CD8-positive, alpha-beta memory T cell (primary cell): ENCODE measurements at regions not wholly inside any gene's neighbourhood (a gene's known extent, or its start where the extent isn't known, plus 50 kb on each side); places are given as distances from the start of the nearest gene placed in this dataset.

ENCODE experiments used
- CTCF ChIA-PET: fragments of 350-600 bp; sonication (Branson Sonifier 250); formaldehyde crosslinking; loops from one replicate; lab custom pipeline; 2021; ENCODE audit warnings: antibody characterized with exemption; lab: Charles Lee
- POLR2A ChIA-PET: fragments of 350-600 bp; sonication (Branson Sonifier 250); formaldehyde crosslinking; loops from one replicate; lab custom pipeline; 2021; ENCODE audit warnings: antibody characterized with exemption; lab: Charles Lee
- DNase-seq, 5 donors: peaks; one replicate each; pipeline versions ENCODE4 v3.0.0 to v3.0.0-alpha.2; 2020 to 2022; ENCODE audit warnings: mixed read lengths in 1 of 5
- H3K27ac ChIP-seq: one replicate; pipeline ENCODE4 v1.7.0; 2013; ENCODE audit warnings: low read depth, mild to moderate bottlenecking, low read length, moderate library complexity
- H3K27me3 ChIP-seq: 2 replicates; pipeline ENCODE4 v1.7.0; 2013; ENCODE audit warnings: low read length, mild to moderate bottlenecking; ENCODE audit not compliant: insufficient read depth, poor library complexity, severe bottlenecking
- H3K36me3 ChIP-seq: 2 replicates; pipeline ENCODE4 v1.7.0; 2013; ENCODE audit warnings: mild to moderate bottlenecking, low read length, moderate library complexity; ENCODE audit not compliant: insufficient read depth
- H3K4me1 ChIP-seq: 2 replicates; pipeline ENCODE4 v1.7.0; 2013; ENCODE audit warnings: mild to moderate bottlenecking, low read length, moderate library complexity; ENCODE audit not compliant: insufficient read depth
- H3K4me3 ChIP-seq: 2 replicates; pipeline ENCODE4 v1.7.0; 2013; ENCODE audit warnings: mild to moderate bottlenecking, low read length
- H3K9me3 ChIP-seq: 2 replicates; pipeline ENCODE4 v1.7.0; 2013; ENCODE audit warnings: mild to moderate bottlenecking, low read length
- H3K27ac Mint-ChIP-seq, 8 donors: one replicate each; pipeline ENCODE4 v1.8.0; 2020 to 2021; ENCODE audit warnings: mixed read lengths in 8 of 8, mild to moderate bottlenecking in 6 of 8, inconsistent platforms in 3 of 8, moderate library complexity in 3 of 8
- H3K27me3 Mint-ChIP-seq, 2 donors: one replicate each; pipeline ENCODE4 v1.8.0; 2020 to 2021; ENCODE audit warnings: mixed read lengths in 2 of 2, mild to moderate bottlenecking in 1 of 2, moderate library complexity in 1 of 2
- H3K36me3 Mint-ChIP-seq, 3 donors: one replicate each; pipeline ENCODE4 v1.8.0; 2020 to 2021; ENCODE audit warnings: mixed read lengths in 3 of 3, inconsistent platforms in 1 of 3, mild to moderate bottlenecking in 1 of 3
- H3K4me1 Mint-ChIP-seq, 3 donors: one replicate each; pipeline ENCODE4 v1.8.0; 2020 to 2021; ENCODE audit warnings: mixed read lengths in 3 of 3, inconsistent platforms in 1 of 3, mild to moderate bottlenecking in 1 of 3
- H3K4me3 Mint-ChIP-seq, 7 donors: one replicate each; pipeline ENCODE4 v1.8.0; 2020 to 2021; ENCODE audit warnings: mixed read lengths in 7 of 7, mild to moderate bottlenecking in 6 of 7, moderate library complexity in 4 of 7, inconsistent platforms in 2 of 7
- H3K9me3 Mint-ChIP-seq, 5 donors: one replicate each; pipeline ENCODE4 v1.8.0; 2020 to 2022; ENCODE audit warnings: mixed read lengths in 5 of 5, mild to moderate bottlenecking in 3 of 5, moderate library complexity in 2 of 5, inconsistent platforms in 1 of 5

DNA sequence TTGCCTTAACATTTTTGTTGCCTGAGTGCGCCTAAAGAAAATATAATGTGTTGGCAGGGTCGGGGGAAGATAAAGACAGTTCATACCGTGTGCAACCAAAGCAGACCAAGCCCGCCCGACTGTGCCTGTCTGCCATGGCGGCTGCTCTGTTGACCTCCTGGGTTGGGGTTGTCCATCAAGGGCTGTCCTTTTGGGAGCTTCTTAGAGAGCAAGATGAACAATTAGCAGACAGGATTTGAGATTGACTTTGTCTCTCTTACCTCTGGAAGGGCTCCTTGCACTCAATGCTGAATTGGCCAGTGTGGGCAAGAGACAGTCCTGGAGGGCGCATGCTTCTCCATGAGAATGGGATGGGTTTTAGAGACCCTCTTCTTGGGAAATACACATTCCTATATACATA, 319.6 kb downstream of the GLRX3 start:
- H3K4me3 ChIP-seq = no peak overlapping the region
- no peaks in the 10 kb centered on the region for H3K9me3 ChIP-seq
- ChIA-PET POLR2A (no interaction called here), CTCF (no interaction called here)
- peaks cover 0 to 8% (median 3%) of the 10 kb centered on the region in 5 donors for H3K9me3 Mint-ChIP-seq
- no peaks in the 10 kb centered on the region for H3K4me1 Mint-ChIP-seq
- H3K27ac ChIP-seq = no peak overlapping the region
- H3K27me3 Mint-ChIP-seq = peaks cover 0 to 4% of the 10 kb centered on the region in 2 donors
- H3K36me3 Mint-ChIP-seq = no peaks in the 10 kb centered on the region
- H3K27ac Mint-ChIP-seq = no peak overlapping the region
- no peaks in the 10 kb centered on the region for H3K4me1 ChIP-seq
- no peaks in the 10 kb centered on the region for H3K36me3 ChIP-seq
- no peak overlapping the region for H3K4me3 Mint-ChIP-seq
- H3K27me3 ChIP-seq = no peaks in the 10 kb centered on the region
- DNase-seq = no peak

DNA sequence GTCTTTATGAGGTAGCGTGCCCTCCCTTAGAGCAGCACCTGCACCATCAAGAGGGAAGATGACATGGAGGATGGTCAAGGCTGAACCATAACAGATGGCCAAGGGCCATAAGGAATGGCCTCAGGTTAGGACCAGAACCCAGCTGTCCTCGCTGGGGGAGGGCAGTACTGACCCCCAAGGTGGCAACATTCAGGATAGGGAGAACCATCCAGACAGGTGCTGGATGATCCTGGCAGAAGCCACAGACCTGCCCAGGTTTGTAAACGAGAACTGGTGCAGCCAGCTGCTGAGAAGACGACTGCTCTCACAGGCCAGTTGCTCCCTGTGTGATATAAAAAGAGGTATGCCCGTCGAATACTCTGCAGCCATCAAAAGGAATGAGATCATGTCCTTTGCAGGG, 320.4 kb downstream of the GLRX3 start:
- Histone ChIP-seq H3K9me3 (no peaks in the 10 kb centered on the region), H3K4me3 (no peak overlapping the region), H3K27me3 (no peaks in the 10 kb centered on the region), H3K4me1 (no peaks in the 10 kb centered on the region), H3K27ac (no peak overlapping the region), H3K36me3 (no peaks in the 10 kb centered on the region)
- ChIA-PET POLR2A (no interaction called here), CTCF (no interaction called here)
- DNase-seq = no peak
- Mint-ChIP-seq H3K36me3 (no peaks in the 10 kb centered on the region), H3K4me3 (no peak overlapping the region), H3K27me3 (peaks cover 0 to 4% of the 10 kb centered on the region in 2 donors), H3K9me3 (peaks cover 0 to 8% (median 3%) of the 10 kb centered on the region in 5 donors), H3K27ac (no peak overlapping the region), H3K4me1 (no peaks in the 10 kb centered on the region)

DNA sequence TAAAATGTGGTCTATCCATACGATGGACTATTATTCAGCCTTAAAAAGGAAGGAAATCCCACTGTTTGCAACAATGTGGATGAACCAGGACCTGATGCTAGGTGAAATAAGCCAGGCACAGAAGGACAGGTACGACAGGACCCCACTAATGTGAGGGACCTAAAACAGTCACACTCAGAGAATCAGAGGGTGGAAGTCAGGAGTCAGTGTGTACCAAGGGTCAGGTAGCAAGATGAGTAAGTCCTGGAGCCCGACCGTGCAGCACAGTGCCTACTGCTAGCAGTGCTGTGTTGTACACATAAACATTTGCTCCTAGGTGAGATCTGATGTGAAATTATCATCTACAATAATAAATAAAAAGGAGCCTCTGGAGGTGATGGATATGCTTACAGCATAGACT, 322.3 kb downstream of the GLRX3 start:
- H3K9me3 ChIP-seq = no peaks in the 10 kb centered on the region
- H3K27ac Mint-ChIP-seq = no peak overlapping the region
- H3K27me3 ChIP-seq = no peaks in the 10 kb centered on the region
- no peak for DNase-seq
- no peaks in the 10 kb centered on the region for H3K36me3 Mint-ChIP-seq
- H3K4me1 ChIP-seq = no peaks in the 10 kb centered on the region
- POLR2A ChIA-PET = no interaction called here
- no peak overlapping the region for H3K4me3 ChIP-seq
- H3K36me3 ChIP-seq = no peaks in the 10 kb centered on the region
- peaks cover 0 to 3% (median 3%) of the 10 kb centered on the region in 5 donors for H3K9me3 Mint-ChIP-seq
- peaks cover 0 to 4% of the 10 kb centered on the region in 2 donors for H3K27me3 Mint-ChIP-seq
- no peaks in the 10 kb centered on the region for H3K4me1 Mint-ChIP-seq
- no peak overlapping the region for H3K4me3 Mint-ChIP-seq
- no peak overlapping the region for H3K27ac ChIP-seq
- CTCF ChIA-PET = no interaction called here

DNA sequence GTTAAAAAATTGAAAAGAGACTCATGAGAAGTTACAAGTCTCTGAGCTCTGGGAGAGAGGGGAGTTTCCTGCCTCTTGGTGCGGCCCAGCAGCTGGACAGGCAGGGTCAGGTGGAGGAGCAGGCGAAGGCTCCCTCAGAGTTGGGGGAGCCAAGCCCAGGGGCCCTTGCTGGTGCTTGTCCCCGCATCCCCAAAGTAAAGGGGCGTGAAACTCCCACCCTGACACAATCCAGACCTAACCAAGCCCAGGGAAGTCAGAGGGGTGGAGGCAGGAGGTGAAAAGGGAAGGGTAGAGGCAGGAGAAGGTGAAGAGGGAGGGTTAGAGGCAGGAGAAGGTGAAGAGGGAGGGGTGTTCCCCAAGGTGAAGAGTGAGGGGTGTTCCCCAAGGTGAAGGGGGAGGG, 322.8 kb downstream of the GLRX3 start:
- H3K9me3 ChIP-seq = no peaks in the 10 kb centered on the region
- no peaks in the 10 kb centered on the region for H3K4me1 ChIP-seq
- H3K4me3 Mint-ChIP-seq = no peak overlapping the region
- DNase-seq = no peak
- H3K27me3 ChIP-seq = no peaks in the 10 kb centered on the region
- H3K36me3 Mint-ChIP-seq = no peaks in the 10 kb centered on the region
- no peak overlapping the region for H3K27ac ChIP-seq
- peak overlapping the region in 1 of 8 donors; percentile 61 for H3K27ac Mint-ChIP-seq
- CTCF ChIA-PET = no interaction called here
- H3K27me3 Mint-ChIP-seq = peaks cover 0 to 4% of the 10 kb centered on the region in 2 donors
- POLR2A ChIA-PET = no interaction called here
- H3K4me3 ChIP-seq = no peak overlapping the region
- no peaks in the 10 kb centered on the region for H3K36me3 ChIP-seq
- peaks cover 0 to 5% (median 3%) of the 10 kb centered on the region in 5 donors for H3K9me3 Mint-ChIP-seq
- H3K4me1 Mint-ChIP-seq = no peaks in the 10 kb centered on the region

GRCh38 chr10:130459851-130460490, 323.8 kb downstream of the GLRX3 start:
- Histone ChIP-seq H3K36me3 (no peaks in the 10 kb centered on the region), H3K27me3 (no peaks in the 10 kb centered on the region), H3K27ac (no peak overlapping the region), H3K4me3 (no peak overlapping the region), H3K4me1 (no peaks in the 10 kb centered on the region), H3K9me3 (no peaks in the 10 kb centered on the region)
- POLR2A ChIA-PET = no interaction called here
- DNase-seq = no peak
- CTCF ChIA-PET = no interaction called here
- H3K27me3 Mint-ChIP-seq = peaks cover 0 to 4% of the 10 kb centered on the region in 2 donors
- no peak overlapping the region for H3K27ac Mint-ChIP-seq
- no peak overlapping the region for H3K4me3 Mint-ChIP-seq
- peaks cover 0 to 5% (median 3%) of the 10 kb centered on the region in 5 donors for H3K9me3 Mint-ChIP-seq
- H3K4me1 Mint-ChIP-seq = no peaks in the 10 kb centered on the region
- H3K36me3 Mint-ChIP-seq = no peaks in the 10 kb centered on the region

DNA sequence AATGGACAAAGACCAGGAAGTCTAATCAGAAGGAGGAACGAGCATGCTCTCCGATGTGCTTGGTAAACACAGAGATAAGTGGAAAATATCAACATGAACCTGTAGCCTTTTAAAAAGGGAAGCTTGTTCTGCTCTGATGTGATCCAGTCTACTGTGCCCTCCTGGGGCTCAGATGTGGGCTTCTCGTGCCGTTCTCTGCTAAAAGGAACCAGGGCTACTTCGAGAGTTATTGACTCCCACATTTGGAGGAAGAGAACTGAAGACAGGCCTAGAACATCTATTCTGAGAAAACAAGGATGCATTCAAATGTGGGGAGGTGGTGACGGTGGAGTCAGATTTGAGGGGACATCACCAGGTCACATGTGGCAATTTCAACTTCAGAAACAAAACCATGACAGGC, 325.4 kb downstream of the GLRX3 start:
- no peaks in the 10 kb centered on the region for H3K4me1 Mint-ChIP-seq
- Histone ChIP-seq H3K27me3 (no peaks in the 10 kb centered on the region), H3K36me3 (no peaks in the 10 kb centered on the region), H3K9me3 (no peaks in the 10 kb centered on the region), H3K27ac (no peak overlapping the region), H3K4me3 (no peak overlapping the region), H3K4me1 (no peaks in the 10 kb centered on the region)
- CTCF ChIA-PET = no interaction called here
- DNase-seq = no peak
- no peaks in the 10 kb centered on the region for H3K36me3 Mint-ChIP-seq
- no peak overlapping the region for H3K4me3 Mint-ChIP-seq
- H3K27ac Mint-ChIP-seq = no peak overlapping the region
- H3K27me3 Mint-ChIP-seq = peaks cover 0 to 4% of the 10 kb centered on the region in 2 donors
- H3K9me3 Mint-ChIP-seq = peaks cover 0 to 3% (median 0%) of the 10 kb centered on the region in 5 donors
- POLR2A ChIA-PET = no interaction called here

- Mint-ChIP-seq H3K27ac (no peak overlapping the region), H3K27me3 (peaks cover 0 to 2% of the 10 kb centered on the region in 2 donors), H3K9me3 (peaks cover 0 to 8% (median 6%) of the 10 kb centered on the region in 5 donors), H3K4me1 (no peaks in the 10 kb centered on the region), H3K4me3 (no peak overlapping the region), H3K36me3 (no peaks in the 10 kb centered on the region)
- CTCF ChIA-PET = no interaction called here
- Histone ChIP-seq H3K36me3 (no peaks in the 10 kb centered on the region), H3K4me1 (no peaks in the 10 kb centered on the region), H3K27ac (no peak overlapping the region), H3K27me3 (no peaks in the 10 kb centered on the region), H3K4me3 (no peak overlapping the region), H3K9me3 (no peaks in the 10 kb centered on the region)
- no peak for DNase-seq
- POLR2A ChIA-PET = no interaction called here
Observed at GRCh38 chr10:130463104-130463875, 327.1 kb downstream of the GLRX3 start.

DNA sequence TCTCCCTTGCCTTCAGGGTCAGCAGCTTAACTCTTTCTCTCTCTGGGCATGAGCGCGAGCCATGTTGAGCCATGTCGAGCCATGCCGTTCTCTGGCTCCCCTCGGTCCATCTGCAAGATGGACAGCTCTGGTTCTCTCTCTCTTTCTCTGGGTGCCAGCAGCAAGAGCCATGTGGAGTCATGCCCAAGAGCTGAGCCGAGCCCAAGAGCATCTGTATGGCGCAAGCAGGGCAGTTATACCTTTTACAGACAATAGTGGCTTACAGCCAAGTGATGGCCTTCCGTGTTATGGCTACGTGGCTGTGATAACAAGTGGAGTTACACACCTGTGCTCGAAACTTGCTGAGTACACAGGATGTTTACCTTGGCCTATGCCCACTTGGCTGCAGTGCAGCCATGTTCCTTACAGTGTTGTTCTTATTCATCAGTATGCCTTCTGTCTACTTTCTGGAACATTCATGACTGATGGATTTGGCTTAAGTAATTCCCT, 327.7 kb downstream of the GLRX3 start:
- Histone ChIP-seq H3K36me3 (no peaks in the 10 kb centered on the region), H3K27ac (no peak overlapping the region), H3K9me3 (no peaks in the 10 kb centered on the region), H3K4me3 (no peak overlapping the region), H3K27me3 (no peaks in the 10 kb centered on the region), H3K4me1 (no peaks in the 10 kb centered on the region)
- no peaks in the 10 kb centered on the region for H3K4me1 Mint-ChIP-seq
- no peak overlapping the region for H3K4me3 Mint-ChIP-seq
- CTCF ChIA-PET = no interaction called here
- POLR2A ChIA-PET = no interaction called here
- DNase-seq = no peak
- no peaks in the 10 kb centered on the region for H3K36me3 Mint-ChIP-seq
- H3K27me3 Mint-ChIP-seq = no peaks in the 10 kb centered on the region
- H3K27ac Mint-ChIP-seq = no peak overlapping the region
- H3K9me3 Mint-ChIP-seq = peaks cover 3 to 9% (median 6%) of the 10 kb centered on the region in 5 donors
